ENCODE measurements at regions not wholly inside any gene's neighbourhood (a gene's known extent, or its start where the extent isn't known, plus 50 kb on each side); places are given as distances from the start of the nearest gene placed in this dataset.
"Not testable (repeated sequence)": the region's sequence is repeated elsewhere in the genome, so short reads cannot be mapped to it uniquely, and the experiment has no call there.

GRCh38 chr9:591292-591691, 250.2 kb upstream of the DMRT1 start:
- DNase-seq, result no peak

- no peak for DNase-seq
Measured at GRCh38 chr9:592225-592624, 249.3 kb upstream of the DMRT1 start.

GRCh38 chr9:592733-593132, 248.8 kb upstream of the DMRT1 start:
- DNase-seq, result no peak

GRCh38 chr9:593809-594208, 247.7 kb upstream of the DMRT1 start:
- no peak for DNase-seq

GRCh38 chr9:596703-597102, 244.8 kb upstream of the DMRT1 start:
- DNase-seq, result no peak

- DNase-seq, result no peak
Measured at GRCh38 chr9:600006-600405, 241.5 kb upstream of the DMRT1 start.

GRCh38 chr9:602716-603115, 238.8 kb upstream of the DMRT1 start:
- no peak for DNase-seq

GRCh38 chr9:603126-603525, 238.4 kb upstream of the DMRT1 start:
- no peak for DNase-seq

GRCh38 chr9:607417-607816, 234.1 kb upstream of the DMRT1 start:
- no peak for DNase-seq

- no peak for DNase-seq
Measured at GRCh38 chr9:613771-614347, 227.6 kb upstream of the DMRT1 start.

- no peak for DNase-seq
Measured at GRCh38 chr9:614431-614830, 227.1 kb upstream of the DMRT1 start.

- no peak for DNase-seq
Measured at GRCh38 chr9:615756-616155, 225.7 kb upstream of the DMRT1 start.

GRCh38 chr9:616694-617093, 224.8 kb upstream of the DMRT1 start:
- DNase-seq, result no peak

- no peak for DNase-seq
Measured at GRCh38 chr9:617445-618085, 223.9 kb upstream of the DMRT1 start.

GRCh38 chr9:618478-618877, 223.0 kb upstream of the DMRT1 start:
- no peak for DNase-seq

GRCh38 chr9:621201-621855, 220.2 kb upstream of the DMRT1 start:
- DNase-seq, result no peak

- DNase-seq, result no peak
Measured at GRCh38 chr9:624935-625500, 216.5 kb upstream of the DMRT1 start.

GRCh38 chr9:625613-626012, 215.9 kb upstream of the DMRT1 start:
- no peak for DNase-seq

- DNase-seq, result not testable (repeated sequence)
Measured at GRCh38 chr9:626114-626513, 215.4 kb upstream of the DMRT1 start.

GRCh38 chr9:626596-626995, 214.9 kb upstream of the DMRT1 start:
- DNase-seq, result no peak

- no peak for DNase-seq
Measured at GRCh38 chr9:627336-627970, 214.0 kb upstream of the DMRT1 start.

GRCh38 chr9:629146-629545, 212.4 kb upstream of the DMRT1 start:
- DNase-seq, result no peak

- no peak for DNase-seq
Measured at GRCh38 chr9:630817-631216, 210.7 kb upstream of the DMRT1 start.

- DNase-seq, result no peak
Measured at GRCh38 chr9:631596-631995, 209.9 kb upstream of the DMRT1 start.
